ENCODE measurements at regions not wholly inside any gene's neighbourhood (a gene's known extent, or its start where the extent isn't known, plus 50 kb on each side); places are given as distances from the start of the nearest gene placed in this dataset.

- DNase-seq (ENCODE audit: extremely low read depth, low read depth): no peak
- TF ChIP-seq CTCF (IDR thresholded peaks at IDR 0.05; ENCODE audit: low read depth, low read length): no peak
Measured at GRCh38 chr18:29157905-29158304, 981.0 kb upstream of the CDH2 start.

GRCh38 chr18:29157057-29157780 lies 980.3 kb upstream of the CDH2 start:
- DNase-seq (ENCODE audit: extremely low read depth, low read depth): no peak
- no peak for TF ChIP-seq CTCF (IDR thresholded peaks at IDR 0.05; ENCODE audit: low read depth, low read length)

GRCh38 chr18:29156531-29156930 lies 979.6 kb upstream of the CDH2 start:
- no peak for DNase-seq (ENCODE audit: extremely low read depth, low read depth)

GRCh38 chr18:29154758-29155725 lies 978.1 kb upstream of the CDH2 start:
- peak; percentile 45 for DNase-seq (ENCODE audit: extremely low read depth, low read depth)
- no peak for TF ChIP-seq CTCF (IDR thresholded peaks at IDR 0.05; ENCODE audit: low read depth, low read length)

More at GRCh38 chr18:29156531-29156930, 979.6 kb upstream of the CDH2 start:
- no peak for TF ChIP-seq CTCF (IDR thresholded peaks at IDR 0.05; ENCODE audit: low read depth, low read length)

- TF ChIP-seq CTCF (IDR thresholded peaks at IDR 0.05; ENCODE audit: low read depth, low read length): no peak
- DNase-seq (ENCODE audit: extremely low read depth, low read depth): no peak
Measured at GRCh38 chr18:29154196-29154757, 977.3 kb upstream of the CDH2 start.

GRCh38 chr18:29153091-29153490 lies 976.2 kb upstream of the CDH2 start:
- no peak for TF ChIP-seq CTCF (IDR thresholded peaks at IDR 0.05; ENCODE audit: low read depth, low read length)
- DNase-seq (ENCODE audit: extremely low read depth, low read depth): no peak
